GM18861 (cell line): ENCODE measurements at regions not wholly inside any gene's neighbourhood (a gene's known extent, or its start where the extent isn't known, plus 50 kb on each side); places are given as distances from the start of the nearest gene placed in this dataset.
A peak's percentile ranks its signal among the peaks of the same experiment; 100 is the strongest.
"Not testable (repeated sequence)": the region's sequence is repeated elsewhere in the genome, so short reads cannot be mapped to it uniquely, and the experiment has no call there.

Experiments
- ATAC-seq: cut with Tn5 transposase; IDR thresholded peaks from one replicate; pipeline ENCODE4 v1.9.1; 2021; ENCODE audit not compliant: unreplicated experiment

GRCh38 chr6:119444642-119445557 is 95.3 kb upstream of the MAN1A1 start:
- ATAC-seq: peak; percentile 66

- ATAC-seq: no peak
These were observed 94.6 kb upstream of the MAN1A1 start for GRCh38 chr6:119443993-119444641.

GRCh38 chr6:119442776-119443184 is 93.2 kb upstream of the MAN1A1 start:
- ATAC-seq: peak; percentile 31

GRCh38 chr6:119440953-119441352 is 91.4 kb upstream of the MAN1A1 start:
- no peak for ATAC-seq

- no peak for ATAC-seq
These were observed 87.0 kb upstream of the MAN1A1 start for GRCh38 chr6:119436583-119436982.

GRCh38 chr6:119431799-119432198 is 82.2 kb upstream of the MAN1A1 start:
- no peak for ATAC-seq

- ATAC-seq: no peak
These were observed 81.2 kb upstream of the MAN1A1 start for GRCh38 chr6:119430805-119431204.

GRCh38 chr6:119428633-119429032 is 79.1 kb upstream of the MAN1A1 start:
- ATAC-seq: no peak

GRCh38 chr6:119426619-119427018 is 77.1 kb upstream of the MAN1A1 start:
- no peak for ATAC-seq

GRCh38 chr6:119423996-119424395 is 74.4 kb upstream of the MAN1A1 start:
- ATAC-seq: no peak

- ATAC-seq: not testable (repeated sequence)
These were observed 68.5 kb upstream of the MAN1A1 start for GRCh38 chr6:119418084-119418483.

GRCh38 chr6:119407156-119407555 is 57.6 kb upstream of the MAN1A1 start:
- ATAC-seq: no peak

GRCh38 chr6:119405114-119405513 is 55.6 kb upstream of the MAN1A1 start:
- ATAC-seq: not testable (repeated sequence)
